ENCODE measurements at regions not wholly inside any gene's neighbourhood (a gene's known extent, or its start where the extent isn't known, plus 50 kb on each side); places are given as distances from the start of the nearest gene placed in this dataset.

DNA sequence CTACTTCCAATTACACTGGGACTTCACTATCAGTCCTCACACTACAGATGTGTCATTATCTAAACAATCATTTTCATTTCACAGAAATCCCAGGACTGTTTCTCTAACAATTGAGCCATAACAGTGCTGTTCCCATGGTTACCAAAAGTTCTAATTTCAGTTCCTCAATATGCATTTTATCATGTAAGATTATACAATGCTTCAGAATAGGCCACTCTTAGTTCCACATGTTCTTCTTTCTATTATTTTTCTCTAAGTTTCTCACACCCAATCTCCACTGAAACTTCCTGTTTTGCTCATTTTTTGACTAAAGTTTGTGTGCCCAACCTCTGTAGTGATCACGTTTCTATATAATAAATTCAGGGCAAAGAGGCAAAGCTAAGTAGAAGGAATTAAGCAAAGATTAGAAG lies 185.8 kb downstream of the DUSP6 start:
- no peak for FAIRE-seq
- DNase-seq: peak in 1 of 5 donors; percentile 21
- no peaks in the 10 kb centered on the region for H3K27me3 ChIP-seq (ENCODE audit: control insufficient read depth, insufficient read depth, low read length)
- H3K36me3 ChIP-seq (ENCODE audit: control insufficient read depth in 2 of 3, insufficient read depth in 3 of 3, low read length in 3 of 3): no peaks in the 10 kb centered on the region
- no peak overlapping the region for H3K27ac ChIP-seq (ENCODE audit: low read depth in 2 of 2, low read length in 2 of 2)
- TF ChIP-seq CTCF (IDR thresholded peaks at IDR 0.05; ENCODE audit: borderline replicate concordance, extremely low read depth, insufficient read depth): no peak
- no peak overlapping the region for H3K9ac ChIP-seq (ENCODE audit: low read length in 3 of 3)
- H3K4me1 ChIP-seq (ENCODE audit: control insufficient read depth in 2 of 3, insufficient read depth in 2 of 3, low read depth in 1 of 3, low read length in 3 of 3): no peaks in the 10 kb centered on the region
- H3K9me3 ChIP-seq (ENCODE audit: control insufficient read depth in 2 of 3, insufficient read depth in 1 of 3, low read length in 3 of 3): no peaks in the 10 kb centered on the region
- H3K4me3 ChIP-seq (ENCODE audit: low read length in 3 of 3): no peak overlapping the region
- intact Hi-C loops (cut with DNase I): loop anchor here (5.0 kb wide), 1 partner anchor 66 kb away; no protein-coding TSS in a partner anchor

GRCh38 chr12:89166121-89166520 lies 186.2 kb downstream of the DUSP6 start:
- H3K27ac ChIP-seq (ENCODE audit: low read depth in 2 of 2, low read length in 2 of 2): no peak overlapping the region

GRCh38 chr12:89165703-89166102 lies 186.6 kb downstream of the DUSP6 start:
- intact Hi-C loops (cut with DNase I): loop anchor here (5.0 kb wide), 1 partner anchor 67 kb away; no protein-coding TSS in a partner anchor
- no peaks in the 10 kb centered on the region for H3K9me3 ChIP-seq (ENCODE audit: control insufficient read depth in 2 of 3, insufficient read depth in 1 of 3, low read length in 3 of 3)
- no peak for TF ChIP-seq CTCF (IDR thresholded peaks at IDR 0.05; ENCODE audit: borderline replicate concordance, extremely low read depth, insufficient read depth)
- H3K27me3 ChIP-seq (ENCODE audit: control insufficient read depth, insufficient read depth, low read length): no peaks in the 10 kb centered on the region
- H3K4me1 ChIP-seq (ENCODE audit: control insufficient read depth in 2 of 3, insufficient read depth in 2 of 3, low read depth in 1 of 3, low read length in 3 of 3): no peaks in the 10 kb centered on the region
- H3K36me3 ChIP-seq (ENCODE audit: control insufficient read depth in 2 of 3, insufficient read depth in 3 of 3, low read length in 3 of 3): no peaks in the 10 kb centered on the region
- H3K27ac ChIP-seq (ENCODE audit: low read depth in 2 of 2, low read length in 2 of 2): no peak overlapping the region
- H3K9ac ChIP-seq (ENCODE audit: low read length in 3 of 3): no peak overlapping the region
- H3K4me3 ChIP-seq (ENCODE audit: low read length in 3 of 3): no peak overlapping the region
- no peak for DNase-seq
- no peak for FAIRE-seq

More at GRCh38 chr12:89166121-89166520, 186.2 kb downstream of the DUSP6 start:
- no peaks in the 10 kb centered on the region for H3K9me3 ChIP-seq (ENCODE audit: control insufficient read depth in 2 of 3, insufficient read depth in 1 of 3, low read length in 3 of 3)
- H3K4me1 ChIP-seq (ENCODE audit: control insufficient read depth in 2 of 3, insufficient read depth in 2 of 3, low read depth in 1 of 3, low read length in 3 of 3): no peaks in the 10 kb centered on the region
- H3K36me3 ChIP-seq (ENCODE audit: control insufficient read depth in 2 of 3, insufficient read depth in 3 of 3, low read length in 3 of 3): no peaks in the 10 kb centered on the region
- no peak overlapping the region for H3K9ac ChIP-seq (ENCODE audit: low read length in 3 of 3)
- TF ChIP-seq CTCF (IDR thresholded peaks at IDR 0.05; ENCODE audit: borderline replicate concordance, extremely low read depth, insufficient read depth): no peak
- FAIRE-seq: no peak
- no peak overlapping the region for H3K4me3 ChIP-seq (ENCODE audit: low read length in 3 of 3)
- intact Hi-C loops (cut with DNase I): loop anchor here (5.0 kb wide), 1 partner anchor 66 kb away; no protein-coding TSS in a partner anchor
- no peak for DNase-seq
- no peaks in the 10 kb centered on the region for H3K27me3 ChIP-seq (ENCODE audit: control insufficient read depth, insufficient read depth, low read length)

DNA sequence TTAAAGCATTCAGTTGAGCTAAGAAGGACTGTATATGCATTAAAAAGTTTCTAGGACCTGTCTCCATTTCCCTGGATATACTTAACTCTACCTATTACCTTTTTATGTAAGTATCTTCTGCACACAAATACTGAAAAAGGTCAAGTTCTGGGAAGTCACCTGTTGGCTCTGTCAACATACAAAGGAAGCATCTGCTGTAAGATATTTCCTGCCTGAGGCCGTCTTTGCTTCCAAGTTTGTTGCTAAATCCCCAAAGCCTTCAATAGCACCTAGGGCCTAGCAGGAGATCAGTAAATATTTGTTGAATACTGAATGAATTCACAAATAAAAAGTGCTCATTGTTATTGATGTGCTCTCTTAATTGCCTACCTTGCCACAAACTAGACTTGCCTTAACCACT lies 188.4 kb downstream of the DUSP6 start:
- Histone ChIP-seq H3K36me3 (ENCODE audit: control insufficient read depth in 2 of 3, insufficient read depth in 3 of 3, low read length in 3 of 3) (no peaks in the 10 kb centered on the region), H3K9ac (ENCODE audit: low read length in 3 of 3) (no peak overlapping the region), H3K4me1 (ENCODE audit: control insufficient read depth in 2 of 3, insufficient read depth in 2 of 3, low read depth in 1 of 3, low read length in 3 of 3) (no peaks in the 10 kb centered on the region), H3K4me3 (ENCODE audit: low read length in 3 of 3) (no peak overlapping the region), H3K27me3 (ENCODE audit: control insufficient read depth, insufficient read depth, low read length) (no peaks in the 10 kb centered on the region), H3K9me3 (ENCODE audit: control insufficient read depth in 2 of 3, insufficient read depth in 1 of 3, low read length in 3 of 3) (no peaks in the 10 kb centered on the region), H3K27ac (ENCODE audit: low read depth in 2 of 2, low read length in 2 of 2) (no peak overlapping the region)
- no peak for TF ChIP-seq CTCF (IDR thresholded peaks at IDR 0.05; ENCODE audit: borderline replicate concordance, extremely low read depth, insufficient read depth)
- intact Hi-C loops (cut with DNase I): no loop called here
- DNase-seq (peak in 1 of 5 donors; percentile 22), FAIRE-seq (no peak)

Data from kidney (tissue), 13 donors.